SK-N-SH treated with all-trans-retinoic acid at 6 μM for 48 hours (cell line): ENCODE measurements at regions not wholly inside any gene's neighbourhood (a gene's known extent, or its start where the extent isn't known, plus 50 kb on each side); places are given as distances from the start of the nearest gene placed in this dataset.

Experiments
- ATAC-seq: fragments of 200-7000 bp; cut with Tn5 transposase; 3 replicates; pipeline ENCODE4 v1.9.1; 2020; ENCODE audit warnings: mild to moderate bottlenecking, moderate library complexity
- ARNTL ChIP-seq: fragments of 450-650 bp; formaldehyde crosslinking; IDR thresholded peaks from 2 replicates; pipeline ENCODE4 v1.5.0; 2020; ENCODE audit warnings: low read depth, mild to moderate bottlenecking, moderate library complexity, borderline replicate concordance
- BACH2 ChIP-seq: fragments of 250-450 bp; sonication (Bioruptor Pico); IDR thresholded peaks from 2 replicates; pipeline ENCODE4 v1.9.0; 2021; ENCODE audit warnings: mild to moderate bottlenecking, borderline replicate concordance
- CREB5 ChIP-seq: fragments of 250-450 bp; sonication (Bioruptor Pico); IDR thresholded peaks from 2 replicates; pipeline ENCODE4 v1.5.1; 2020; ENCODE audit warnings: low read depth, mild to moderate bottlenecking, moderate library complexity
- CSDC2 ChIP-seq: fragments of 250-450 bp; sonication (Bioruptor Pico); IDR thresholded peaks from 2 replicates; pipeline ENCODE4 v1.5.0; 2020; ENCODE audit warnings: mild to moderate bottlenecking, moderate library complexity
- ESRRG ChIP-seq: fragments of 250-450 bp; sonication (Bioruptor Pico); IDR thresholded peaks from 2 replicates; pipeline ENCODE4 v1.6.1; 2021; ENCODE audit warnings: mild to moderate bottlenecking
- GLIS3 ChIP-seq: fragments of 250-450 bp; sonication (Bioruptor Pico); IDR thresholded peaks from 2 replicates; pipeline ENCODE4 v1.5.0; 2020; ENCODE audit warnings: mild to moderate bottlenecking, moderate library complexity
- ISL1 ChIP-seq: fragments of 250-450 bp; sonication (Bioruptor Pico); IDR thresholded peaks from 2 replicates; pipeline ENCODE4 v2.1.2; 2022; ENCODE audit warnings: mild to moderate bottlenecking, moderate library complexity
- OSR1 ChIP-seq: fragments of 250-450 bp; sonication (Bioruptor Pico); IDR thresholded peaks from 2 replicates; pipeline ENCODE4 v1.8.0; 2022; ENCODE audit warnings: moderate library complexity, mild to moderate bottlenecking, inconsistent platforms
- PPARA ChIP-seq: fragments of 250-450 bp; sonication (Bioruptor Pico); IDR thresholded peaks from 2 replicates; pipeline ENCODE4 v1.5.0; 2020; ENCODE audit warnings: mild to moderate bottlenecking, borderline replicate concordance
- RARB ChIP-seq: fragments of 250-450 bp; sonication (Bioruptor Pico); IDR thresholded peaks from 2 replicates; pipeline ENCODE4 v1.8.0; 2021; ENCODE audit warnings: mild to moderate bottlenecking, moderate library complexity
- TCF4 ChIP-seq: fragments of 250-450 bp; sonication (Bioruptor Pico); IDR thresholded peaks from 2 replicates; pipeline ENCODE4 v1.8.0; 2021; ENCODE audit warnings: mild to moderate bottlenecking, moderate library complexity, borderline replicate concordance
- TOX ChIP-seq: fragments of 250-450 bp; sonication (Bioruptor Pico); IDR thresholded peaks from 2 replicates; pipeline ENCODE4 v1.8.0; 2021; ENCODE audit warnings: mild to moderate bottlenecking, moderate library complexity, borderline replicate concordance
- ZC3H10 ChIP-seq: fragments of 250-450 bp; sonication (Bioruptor Pico); IDR thresholded peaks from 2 replicates; pipeline ENCODE4 v1.5.1; 2021; ENCODE audit warnings: mild to moderate bottlenecking, moderate library complexity
- ZFP3 ChIP-seq: fragments of 250-450 bp; sonication (Bioruptor Pico); IDR thresholded peaks from 2 replicates; pipeline ENCODE4 v1.5.0; 2020; ENCODE audit warnings: mild to moderate bottlenecking, moderate library complexity
- ZFP30 ChIP-seq: fragments of 450-650 bp; formaldehyde crosslinking; IDR thresholded peaks from 2 replicates; pipeline ENCODE4 v1.5.0; 2022; ENCODE audit warnings: mild to moderate bottlenecking, moderate library complexity
- TF ChIP-seq, protein P1 (sequence below): fragments of 250-450 bp; sonication (Bioruptor Pico); IDR thresholded peaks from 2 replicates; pipeline ENCODE4 v1.5.0; 2020; ENCODE audit warnings: mild to moderate bottlenecking, moderate library complexity
- TF ChIP-seq, protein P2 (sequence below): fragments of 250-450 bp; sonication (Bioruptor Pico); IDR thresholded peaks from 2 replicates; pipeline ENCODE4 v1.5.1; 2021; ENCODE audit warnings: mild to moderate bottlenecking, moderate library complexity
- TF ChIP-seq, protein P3 (sequence below): fragments of 250-450 bp; sonication (Bioruptor Pico); IDR thresholded peaks from 2 replicates; pipeline ENCODE4 v1.8.0; 2020; ENCODE audit warnings: mild to moderate bottlenecking, moderate library complexity, borderline replicate concordance

GRCh38 chr1:80776266-80776665 lies 1024.5 kb upstream of the ADGRL2 start:
- TF ChIP-seq TOX (CRISPR knock-in tag) = no peak
- no peak for TF ChIP-seq PPARA (CRISPR knock-in tag)
- TF ChIP-seq ESRRG (CRISPR knock-in tag) = no peak
- TF ChIP-seq CSDC2 (CRISPR knock-in tag) = no peak
- TF ChIP-seq ISL1 (CRISPR knock-in tag) = no peak
- TF ChIP-seq BACH2 (CRISPR knock-in tag) = no peak
- TF ChIP-seq ZC3H10 (CRISPR knock-in tag) = no peak
- no peak for TF ChIP-seq CREB5
- no peak for TF ChIP-seq RARB (CRISPR knock-in tag)
- ATAC-seq = no peak

GRCh38 chr1:80769208-80769750 lies 1031.5 kb upstream of the ADGRL2 start:
- TF ChIP-seq, protein P1, sequence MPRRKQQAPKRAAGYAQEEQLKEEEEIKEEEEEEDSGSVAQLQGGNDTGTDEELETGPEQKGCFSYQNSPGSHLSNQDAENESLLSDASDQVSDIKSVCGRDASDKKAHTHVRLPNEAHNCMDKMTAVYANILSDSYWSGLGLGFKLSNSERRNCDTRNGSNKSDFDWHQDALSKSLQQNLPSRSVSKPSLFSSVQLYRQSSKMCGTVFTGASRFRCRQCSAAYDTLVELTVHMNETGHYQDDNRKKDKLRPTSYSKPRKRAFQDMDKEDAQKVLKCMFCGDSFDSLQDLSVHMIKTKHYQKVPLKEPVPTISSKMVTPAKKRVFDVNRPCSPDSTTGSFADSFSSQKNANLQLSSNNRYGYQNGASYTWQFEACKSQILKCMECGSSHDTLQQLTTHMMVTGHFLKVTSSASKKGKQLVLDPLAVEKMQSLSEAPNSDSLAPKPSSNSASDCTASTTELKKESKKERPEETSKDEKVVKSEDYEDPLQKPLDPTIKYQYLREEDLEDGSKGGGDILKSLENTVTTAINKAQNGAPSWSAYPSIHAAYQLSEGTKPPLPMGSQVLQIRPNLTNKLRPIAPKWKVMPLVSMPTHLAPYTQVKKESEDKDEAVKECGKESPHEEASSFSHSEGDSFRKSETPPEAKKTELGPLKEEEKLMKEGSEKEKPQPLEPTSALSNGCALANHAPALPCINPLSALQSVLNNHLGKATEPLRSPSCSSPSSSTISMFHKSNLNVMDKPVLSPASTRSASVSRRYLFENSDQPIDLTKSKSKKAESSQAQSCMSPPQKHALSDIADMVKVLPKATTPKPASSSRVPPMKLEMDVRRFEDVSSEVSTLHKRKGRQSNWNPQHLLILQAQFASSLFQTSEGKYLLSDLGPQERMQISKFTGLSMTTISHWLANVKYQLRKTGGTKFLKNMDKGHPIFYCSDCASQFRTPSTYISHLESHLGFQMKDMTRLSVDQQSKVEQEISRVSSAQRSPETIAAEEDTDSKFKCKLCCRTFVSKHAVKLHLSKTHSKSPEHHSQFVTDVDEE (CRISPR knock-in tag) = no peak
- TF ChIP-seq ISL1 (CRISPR knock-in tag) (no peak), ZFP30 (CRISPR knock-in tag) (no peak), GLIS3 (CRISPR knock-in tag) (no peak), CREB5 (no peak), PPARA (CRISPR knock-in tag) (no peak), ZFP3 (CRISPR knock-in tag) (no peak), CSDC2 (CRISPR knock-in tag) (no peak), TOX (CRISPR knock-in tag) (no peak), BACH2 (CRISPR knock-in tag) (no peak), ARNTL (CRISPR knock-in tag) (no peak), OSR1 (CRISPR knock-in tag) (no peak), ESRRG (CRISPR knock-in tag) (no peak), TCF4 (no peak)
- TF ChIP-seq, protein P2, sequence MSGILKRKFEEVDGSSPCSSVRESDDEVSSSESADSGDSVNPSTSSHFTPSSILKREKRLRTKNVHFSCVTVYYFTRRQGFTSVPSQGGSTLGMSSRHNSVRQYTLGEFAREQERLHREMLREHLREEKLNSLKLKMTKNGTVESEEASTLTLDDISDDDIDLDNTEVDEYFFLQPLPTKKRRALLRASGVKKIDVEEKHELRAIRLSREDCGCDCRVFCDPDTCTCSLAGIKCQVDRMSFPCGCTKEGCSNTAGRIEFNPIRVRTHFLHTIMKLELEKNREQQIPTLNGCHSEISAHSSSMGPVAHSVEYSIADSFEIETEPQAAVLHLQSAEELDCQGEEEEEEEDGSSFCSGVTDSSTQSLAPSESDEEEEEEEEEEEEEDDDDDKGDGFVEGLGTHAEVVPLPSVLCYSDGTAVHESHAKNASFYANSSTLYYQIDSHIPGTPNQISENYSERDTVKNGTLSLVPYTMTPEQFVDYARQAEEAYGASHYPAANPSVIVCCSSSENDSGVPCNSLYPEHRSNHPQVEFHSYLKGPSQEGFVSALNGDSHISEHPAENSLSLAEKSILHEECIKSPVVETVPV (CRISPR knock-in tag) = no peak
- TF ChIP-seq, protein P3, sequence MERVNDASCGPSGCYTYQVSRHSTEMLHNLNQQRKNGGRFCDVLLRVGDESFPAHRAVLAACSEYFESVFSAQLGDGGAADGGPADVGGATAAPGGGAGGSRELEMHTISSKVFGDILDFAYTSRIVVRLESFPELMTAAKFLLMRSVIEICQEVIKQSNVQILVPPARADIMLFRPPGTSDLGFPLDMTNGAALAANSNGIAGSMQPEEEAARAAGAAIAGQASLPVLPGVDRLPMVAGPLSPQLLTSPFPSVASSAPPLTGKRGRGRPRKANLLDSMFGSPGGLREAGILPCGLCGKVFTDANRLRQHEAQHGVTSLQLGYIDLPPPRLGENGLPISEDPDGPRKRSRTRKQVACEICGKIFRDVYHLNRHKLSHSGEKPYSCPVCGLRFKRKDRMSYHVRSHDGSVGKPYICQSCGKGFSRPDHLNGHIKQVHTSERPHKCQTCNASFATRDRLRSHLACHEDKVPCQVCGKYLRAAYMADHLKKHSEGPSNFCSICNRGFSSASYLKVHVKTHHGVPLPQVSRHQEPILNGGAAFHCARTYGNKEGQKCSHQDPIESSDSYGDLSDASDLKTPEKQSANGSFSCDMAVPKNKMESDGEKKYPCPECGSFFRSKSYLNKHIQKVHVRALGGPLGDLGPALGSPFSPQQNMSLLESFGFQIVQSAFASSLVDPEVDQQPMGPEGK = no peak
- ATAC-seq = no peak

- TF ChIP-seq CREB5 (no peak), ARNTL (CRISPR knock-in tag) (no peak)
- TF ChIP-seq, protein P1 (CRISPR knock-in tag) = no peak
- ATAC-seq = no peak
Measured at GRCh38 chr1:80767711-80768110, 1033.0 kb upstream of the ADGRL2 start.
